ENCODE measurements at regions not wholly inside any gene's neighbourhood (a gene's known extent, or its start where the extent isn't known, plus 50 kb on each side); places are given as distances from the start of the nearest gene placed in this dataset.

- TF ChIP-seq CTCF (IDR thresholded peaks at IDR 0.05): no peak
- TF ChIP-seq POLR2A (IDR thresholded peaks at IDR 0.05): no peak
These were observed 422.0 kb downstream of the CTTN start for GRCh38 chr11:70820311-70820710.
